ENCODE measurements at regions not wholly inside any gene's neighbourhood (a gene's known extent, or its start where the extent isn't known, plus 50 kb on each side); places are given as distances from the start of the nearest gene placed in this dataset.

GRCh38 chr15:49734831-49735508, 114.1 kb downstream of the DTWD1 start:
- ATAC-seq = no peak
- Mint-ChIP-seq H3K36me3 (no peaks in the 10 kb centered on the region), H3K27ac (no peak overlapping the region), H3K4me1 (no peaks in the 10 kb centered on the region), H3K4me3 (no peak overlapping the region), H3K9me3 (no peaks in the 10 kb centered on the region)
- DNase-seq (ENCODE audit: low spot score in 2 of 2) = no peak

- H3K27ac Mint-ChIP-seq = no peak overlapping the region
- ATAC-seq (no peak), DNase-seq (ENCODE audit: low spot score in 2 of 2) (no peak)
- no peak overlapping the region for H3K4me3 Mint-ChIP-seq
- no peaks in the 10 kb centered on the region for H3K9me3 Mint-ChIP-seq
- no peaks in the 10 kb centered on the region for H3K4me1 Mint-ChIP-seq
- no peaks in the 10 kb centered on the region for H3K36me3 Mint-ChIP-seq
Measured at GRCh38 chr15:49737127-49737526, 116.3 kb downstream of the DTWD1 start.

GRCh38 chr15:49741712-49742111, 120.9 kb downstream of the DTWD1 start:
- no peak overlapping the region for H3K4me3 Mint-ChIP-seq
- no peaks in the 10 kb centered on the region for H3K9me3 Mint-ChIP-seq
- no peak overlapping the region for H3K27ac Mint-ChIP-seq
- no peak for DNase-seq (ENCODE audit: low spot score in 2 of 2)
- peak; percentile 8 for ATAC-seq
- no peaks in the 10 kb centered on the region for H3K36me3 Mint-ChIP-seq
- H3K4me1 Mint-ChIP-seq = no peaks in the 10 kb centered on the region

- Mint-ChIP-seq H3K4me1 (no peaks in the 10 kb centered on the region), H3K9me3 (no peaks in the 10 kb centered on the region), H3K4me3 (no peak overlapping the region), H3K36me3 (no peaks in the 10 kb centered on the region), H3K27ac (no peak overlapping the region)
- ATAC-seq (no peak), DNase-seq (ENCODE audit: low spot score in 2 of 2) (no peak)
Measured at GRCh38 chr15:49742381-49742780, 121.5 kb downstream of the DTWD1 start.

GRCh38 chr15:49747340-49747739, 126.5 kb downstream of the DTWD1 start:
- Mint-ChIP-seq H3K4me1 (no peaks in the 10 kb centered on the region), H3K27ac (no peak overlapping the region), H3K4me3 (no peak overlapping the region), H3K36me3 (no peaks in the 10 kb centered on the region), H3K9me3 (no peaks in the 10 kb centered on the region)
- DNase-seq (ENCODE audit: low spot score in 2 of 2) = no peak
- no peak for ATAC-seq

GRCh38 chr15:49748791-49749190, 127.9 kb downstream of the DTWD1 start:
- Mint-ChIP-seq H3K36me3 (no peaks in the 10 kb centered on the region), H3K27ac (no peak overlapping the region), H3K4me3 (no peak overlapping the region), H3K9me3 (no peaks in the 10 kb centered on the region), H3K4me1 (no peaks in the 10 kb centered on the region)
- DNase-seq (ENCODE audit: low spot score in 2 of 2) (no peak), ATAC-seq (no peak)

GRCh38 chr15:49750553-49750952, 129.7 kb downstream of the DTWD1 start:
- Mint-ChIP-seq H3K4me1 (no peaks in the 10 kb centered on the region), H3K36me3 (no peaks in the 10 kb centered on the region), H3K9me3 (no peaks in the 10 kb centered on the region), H3K27ac (no peak overlapping the region), H3K4me3 (no peak overlapping the region)
- ATAC-seq (no peak), DNase-seq (ENCODE audit: low spot score in 2 of 2) (no peak)

GRCh38 chr15:49751191-49751590, 130.3 kb downstream of the DTWD1 start:
- no peaks in the 10 kb centered on the region for H3K36me3 Mint-ChIP-seq
- no peaks in the 10 kb centered on the region for H3K9me3 Mint-ChIP-seq
- DNase-seq (ENCODE audit: low spot score in 2 of 2) = no peak
- H3K27ac Mint-ChIP-seq = no peak overlapping the region
- ATAC-seq = no peak
- H3K4me1 Mint-ChIP-seq = no peaks in the 10 kb centered on the region
- H3K4me3 Mint-ChIP-seq = no peak overlapping the region

GRCh38 chr15:49751751-49752150, 130.9 kb downstream of the DTWD1 start:
- Mint-ChIP-seq H3K36me3 (no peaks in the 10 kb centered on the region), H3K9me3 (no peaks in the 10 kb centered on the region), H3K27ac (no peak overlapping the region), H3K4me1 (no peaks in the 10 kb centered on the region), H3K4me3 (no peak overlapping the region)
- no peak for ATAC-seq
- DNase-seq (ENCODE audit: low spot score in 2 of 2) = no peak

GRCh38 chr15:49752517-49752916, 131.7 kb downstream of the DTWD1 start:
- H3K4me3 Mint-ChIP-seq = no peak overlapping the region
- H3K36me3 Mint-ChIP-seq = no peaks in the 10 kb centered on the region
- ATAC-seq (no peak), DNase-seq (ENCODE audit: low spot score in 2 of 2) (no peak)
- H3K9me3 Mint-ChIP-seq = no peaks in the 10 kb centered on the region
- H3K4me1 Mint-ChIP-seq = no peaks in the 10 kb centered on the region
- no peak overlapping the region for H3K27ac Mint-ChIP-seq

GRCh38 chr15:49758456-49758855, 137.6 kb downstream of the DTWD1 start:
- Mint-ChIP-seq H3K4me1 (no peaks in the 10 kb centered on the region), H3K9me3 (peaks cover 23% of the 10 kb centered on the region), H3K36me3 (no peaks in the 10 kb centered on the region), H3K27ac (no peak overlapping the region), H3K4me3 (no peak overlapping the region)
- no peak for ATAC-seq
- DNase-seq (ENCODE audit: low spot score in 2 of 2) = no peak

- no peak overlapping the region for H3K4me3 Mint-ChIP-seq
- H3K9me3 Mint-ChIP-seq = peaks cover 23% of the 10 kb centered on the region
- DNase-seq (ENCODE audit: low spot score in 2 of 2) (no peak), ATAC-seq (no peak)
- no peaks in the 10 kb centered on the region for H3K4me1 Mint-ChIP-seq
- no peak overlapping the region for H3K27ac Mint-ChIP-seq
- H3K36me3 Mint-ChIP-seq = no peaks in the 10 kb centered on the region
Measured at GRCh38 chr15:49758856-49759255, 138.0 kb downstream of the DTWD1 start.

- Mint-ChIP-seq H3K4me1 (no peaks in the 10 kb centered on the region), H3K9me3 (peaks cover 32% of the 10 kb centered on the region), H3K27ac (no peak overlapping the region), H3K36me3 (no peaks in the 10 kb centered on the region), H3K4me3 (no peak overlapping the region)
- DNase-seq (ENCODE audit: low spot score in 2 of 2) (no peak), ATAC-seq (no peak)
Measured at GRCh38 chr15:49760749-49761148, 139.9 kb downstream of the DTWD1 start.

- H3K4me1 Mint-ChIP-seq = no peaks in the 10 kb centered on the region
- ATAC-seq (no peak), DNase-seq (ENCODE audit: low spot score in 2 of 2) (no peak)
- H3K27ac Mint-ChIP-seq = no peak overlapping the region
- no peaks in the 10 kb centered on the region for H3K36me3 Mint-ChIP-seq
- peaks cover 16% of the 10 kb centered on the region for H3K9me3 Mint-ChIP-seq
- H3K4me3 Mint-ChIP-seq = no peak overlapping the region
Measured at GRCh38 chr15:49769225-49769624, 148.4 kb downstream of the DTWD1 start.

GRCh38 chr15:49789436-49789835, 168.6 kb downstream of the DTWD1 start:
- no peak for ATAC-seq
- DNase-seq (ENCODE audit: low spot score in 2 of 2) = no peak
- H3K4me3 Mint-ChIP-seq = no peak overlapping the region
- H3K4me1 Mint-ChIP-seq = no peaks in the 10 kb centered on the region
- H3K36me3 Mint-ChIP-seq = no peaks in the 10 kb centered on the region
- peaks cover 9% of the 10 kb centered on the region for H3K9me3 Mint-ChIP-seq
- no peak overlapping the region for H3K27ac Mint-ChIP-seq

GRCh38 chr15:49793943-49794342, 173.1 kb downstream of the DTWD1 start:
- Mint-ChIP-seq H3K9me3 (peaks cover under 1% of the 10 kb centered on the region), H3K4me1 (no peaks in the 10 kb centered on the region)

GRCh38 chr15:49801796-49802195, 180.9 kb downstream of the DTWD1 start:
- no peak overlapping the region for H3K4me3 Mint-ChIP-seq
- H3K36me3 Mint-ChIP-seq = no peaks in the 10 kb centered on the region
- DNase-seq (ENCODE audit: low spot score in 2 of 2) (no peak), ATAC-seq (no peak)
- H3K9me3 Mint-ChIP-seq = peaks cover 6% of the 10 kb centered on the region
- H3K4me1 Mint-ChIP-seq = no peaks in the 10 kb centered on the region
- no peak overlapping the region for H3K27ac Mint-ChIP-seq

More at GRCh38 chr15:49793943-49794342, 173.1 kb downstream of the DTWD1 start:
- Mint-ChIP-seq H3K36me3 (no peaks in the 10 kb centered on the region), H3K4me3 (no peak overlapping the region), H3K27ac (no peak overlapping the region)
- no peak for ATAC-seq
- no peak for DNase-seq (ENCODE audit: low spot score in 2 of 2)
